Mucosa of descending colon (tissue), 3 donors: ENCODE measurements at regions not wholly inside any gene's neighbourhood (a gene's known extent, or its start where the extent isn't known, plus 50 kb on each side); places are given as distances from the start of the nearest gene placed in this dataset.

Source experiments
- ATAC-seq: fragments of 200-7000 bp; cut with Tn5 transposase; one replicate; pipeline ENCODE4 v1.9.1; 2020; ENCODE audit warnings: mild to moderate bottlenecking, moderate library complexity
- DNase-seq, 3 donors: peaks; one replicate each; pipeline ENCODE4 v3.0.0-alpha.2; 2020
- H3K36me3 ChIP-seq: fragments of 200-600 bp; one replicate; pipeline ENCODE4 v1.8.0; 2021; ENCODE audit warnings: low read depth, mild to moderate bottlenecking
- H3K4me1 ChIP-seq: fragments of 200-600 bp; one replicate; pipeline ENCODE4 v1.8.0; 2021; ENCODE audit warnings: low read depth, mild to moderate bottlenecking
- H3K4me3 ChIP-seq: fragments of 200-600 bp; one replicate; pipeline ENCODE4 v1.8.0; 2021; ENCODE audit warnings: mild to moderate bottlenecking
- H3K9me3 ChIP-seq: fragments of 200-600 bp; one replicate; pipeline ENCODE4 v1.8.0; 2021; ENCODE audit warnings: mild to moderate bottlenecking
- intact Hi-C, 2 donors: fragments of 100-400 bp; cut with DNase I in 1 of 2; cut with micrococcal nuclease in 1 of 2; formaldehyde crosslinking; loops; one replicate each; pipeline versions ENCODE4 v1.11.0 to v1.11.1; 2022; cut with DNase I, micrococcal nuclease
- TF ChIP-seq, protein P1 (sequence below): fragments of 200-600 bp; IDR thresholded peaks from one replicate; pipeline ENCODE4 v1.8.0; 2022; ENCODE audit warnings: antibody characterized with exemption, mild to moderate bottlenecking
- donor health status: DM: no; HTN: no; CAD: no; lungs with moderate emphysema.
- donor health status: DM: no; HTN: no; CAD: no.
- donor health status: DM: no; HTN: yes; CAD: no.

DNA sequence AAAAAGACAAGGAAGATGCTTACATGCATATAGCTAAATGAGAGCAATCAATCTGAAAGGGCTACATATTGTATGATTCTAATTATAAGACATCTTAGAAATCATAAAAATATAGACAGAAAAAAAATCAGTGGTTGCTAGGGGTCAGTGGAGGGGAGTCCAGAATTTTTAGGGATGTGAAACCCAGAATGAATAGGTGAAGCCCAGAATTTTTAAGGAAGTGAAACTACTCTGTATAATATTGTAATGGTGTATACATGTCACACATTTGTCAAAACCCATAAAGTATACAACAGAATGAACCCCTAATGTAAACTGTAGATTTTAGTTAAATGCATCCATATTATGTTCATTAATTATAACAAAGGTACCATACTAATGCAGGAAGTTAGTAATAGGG is 713.2 kb downstream of the FLRT2 start:
- intact Hi-C loops, result no loop called here
- no peak overlapping the region for H3K4me3 ChIP-seq
- H3K9me3 ChIP-seq, result peaks cover 7% of the 10 kb centered on the region
- ATAC-seq (no peak), DNase-seq (no peak)
- H3K36me3 ChIP-seq, result no peaks in the 10 kb centered on the region
- no peaks in the 10 kb centered on the region for H3K4me1 ChIP-seq
- TF ChIP-seq, protein P1, sequence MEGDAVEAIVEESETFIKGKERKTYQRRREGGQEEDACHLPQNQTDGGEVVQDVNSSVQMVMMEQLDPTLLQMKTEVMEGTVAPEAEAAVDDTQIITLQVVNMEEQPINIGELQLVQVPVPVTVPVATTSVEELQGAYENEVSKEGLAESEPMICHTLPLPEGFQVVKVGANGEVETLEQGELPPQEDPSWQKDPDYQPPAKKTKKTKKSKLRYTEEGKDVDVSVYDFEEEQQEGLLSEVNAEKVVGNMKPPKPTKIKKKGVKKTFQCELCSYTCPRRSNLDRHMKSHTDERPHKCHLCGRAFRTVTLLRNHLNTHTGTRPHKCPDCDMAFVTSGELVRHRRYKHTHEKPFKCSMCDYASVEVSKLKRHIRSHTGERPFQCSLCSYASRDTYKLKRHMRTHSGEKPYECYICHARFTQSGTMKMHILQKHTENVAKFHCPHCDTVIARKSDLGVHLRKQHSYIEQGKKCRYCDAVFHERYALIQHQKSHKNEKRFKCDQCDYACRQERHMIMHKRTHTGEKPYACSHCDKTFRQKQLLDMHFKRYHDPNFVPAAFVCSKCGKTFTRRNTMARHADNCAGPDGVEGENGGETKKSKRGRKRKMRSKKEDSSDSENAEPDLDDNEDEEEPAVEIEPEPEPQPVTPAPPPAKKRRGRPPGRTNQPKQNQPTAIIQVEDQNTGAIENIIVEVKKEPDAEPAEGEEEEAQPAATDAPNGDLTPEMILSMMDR, result no peak

DNA sequence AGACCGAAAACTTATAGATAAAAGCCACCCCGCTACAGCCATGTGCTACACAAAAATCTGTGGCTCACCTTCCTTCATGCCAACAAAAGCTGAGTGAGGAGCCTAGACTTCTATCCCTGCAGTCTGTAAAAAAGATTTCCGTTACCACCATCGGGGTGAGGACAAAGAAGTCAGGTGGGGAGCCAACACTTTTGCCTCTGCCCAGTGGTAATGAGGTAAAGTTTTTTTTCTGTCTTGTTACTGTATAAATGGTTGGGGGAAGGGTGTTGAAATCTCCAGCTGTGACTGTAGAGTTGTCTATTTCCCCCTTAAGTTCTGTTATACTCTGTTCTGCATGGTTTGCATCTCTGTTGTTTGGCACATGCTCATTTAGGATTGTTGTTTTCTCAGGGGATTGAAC is 707.8 kb downstream of the FLRT2 start:
- H3K4me3 ChIP-seq, result no peak overlapping the region
- no peak for DNase-seq
- H3K9me3 ChIP-seq, result peaks cover 23% of the 10 kb centered on the region
- no peaks in the 10 kb centered on the region for H3K36me3 ChIP-seq
- TF ChIP-seq, protein P1, result no peak
- no peak for ATAC-seq
- H3K4me1 ChIP-seq, result no peaks in the 10 kb centered on the region
- intact Hi-C loops, result no loop called here

DNA sequence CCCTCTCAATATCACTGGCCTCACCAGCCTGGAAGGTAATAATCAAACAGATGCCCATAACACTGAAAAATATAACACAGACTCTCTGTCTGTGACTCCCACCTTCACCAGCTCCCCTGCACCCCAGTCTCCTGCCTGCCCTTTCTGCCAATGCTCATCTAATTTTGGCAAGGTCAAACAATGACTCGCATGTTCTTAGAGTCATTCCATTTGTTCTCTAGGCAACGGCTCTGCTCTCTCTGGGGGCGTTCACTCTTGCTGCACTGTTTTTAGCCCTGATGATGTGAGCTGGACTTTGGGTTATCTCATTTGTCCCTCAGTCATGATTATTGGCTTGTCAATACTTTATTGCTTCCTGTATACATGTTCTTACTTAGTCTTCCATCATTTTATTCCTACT is 691.8 kb downstream of the FLRT2 start:
- Histone ChIP-seq H3K4me1 (no peaks in the 10 kb centered on the region), H3K4me3 (no peak overlapping the region), H3K9me3 (peaks cover 39% of the 10 kb centered on the region), H3K36me3 (no peaks in the 10 kb centered on the region)
- TF ChIP-seq, protein P1, result no peak
- intact Hi-C loops, result no loop called here
- ATAC-seq (no peak), DNase-seq (no peak)

DNA sequence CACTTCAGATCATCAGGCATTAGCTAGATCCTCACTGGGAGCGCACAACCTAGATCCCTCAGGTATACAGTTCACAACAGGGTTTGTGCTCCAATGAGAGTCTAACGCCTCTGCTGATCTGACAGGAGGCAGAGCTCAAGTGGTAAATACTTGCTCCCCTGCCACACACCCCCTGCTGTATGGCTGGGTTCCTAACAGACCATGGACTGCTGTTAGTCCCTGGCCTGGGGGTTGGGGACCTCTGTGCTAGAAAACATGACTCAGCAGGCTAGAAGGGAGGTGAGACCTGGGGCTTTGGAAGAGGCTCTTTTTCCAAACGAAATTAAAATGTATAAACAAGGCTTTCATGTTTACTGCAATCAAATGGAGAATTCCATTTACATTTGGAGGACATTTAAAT is 691.1 kb downstream of the FLRT2 start:
- H3K4me3 ChIP-seq, result no peak overlapping the region
- no peak for ATAC-seq
- no peaks in the 10 kb centered on the region for H3K4me1 ChIP-seq
- no peaks in the 10 kb centered on the region for H3K36me3 ChIP-seq
- peaks cover 39% of the 10 kb centered on the region for H3K9me3 ChIP-seq
- no peak for DNase-seq
- TF ChIP-seq, protein P1, result no peak
- intact Hi-C loops, result no loop called here

DNA sequence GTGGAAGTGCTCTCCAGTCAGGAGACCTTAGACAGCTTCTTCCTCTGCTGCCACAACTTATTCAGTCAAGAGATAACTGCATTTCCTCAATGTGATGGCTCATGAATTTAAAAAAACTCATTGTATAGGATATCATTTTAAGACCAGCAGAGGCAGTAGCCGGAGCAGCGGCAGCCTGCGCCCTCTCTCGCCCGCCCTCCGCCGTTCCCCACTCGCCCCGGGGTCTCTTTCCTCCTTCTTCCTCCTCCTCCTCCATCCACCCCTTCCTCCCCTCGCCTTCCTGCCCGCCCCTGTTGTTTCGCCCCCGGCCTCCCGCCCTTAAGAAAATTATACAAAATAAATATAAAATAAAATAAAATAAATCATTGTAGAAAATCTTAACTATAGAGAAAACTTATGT is 687.6 kb downstream of the FLRT2 start:
- ATAC-seq, result no peak
- no peaks in the 10 kb centered on the region for H3K36me3 ChIP-seq
- no peaks in the 10 kb centered on the region for H3K4me1 ChIP-seq
- H3K4me3 ChIP-seq, result no peak overlapping the region
- TF ChIP-seq, protein P1, result no peak
- intact Hi-C loops, result no loop called here
- peaks cover 32% of the 10 kb centered on the region for H3K9me3 ChIP-seq
- no peak for DNase-seq

DNA sequence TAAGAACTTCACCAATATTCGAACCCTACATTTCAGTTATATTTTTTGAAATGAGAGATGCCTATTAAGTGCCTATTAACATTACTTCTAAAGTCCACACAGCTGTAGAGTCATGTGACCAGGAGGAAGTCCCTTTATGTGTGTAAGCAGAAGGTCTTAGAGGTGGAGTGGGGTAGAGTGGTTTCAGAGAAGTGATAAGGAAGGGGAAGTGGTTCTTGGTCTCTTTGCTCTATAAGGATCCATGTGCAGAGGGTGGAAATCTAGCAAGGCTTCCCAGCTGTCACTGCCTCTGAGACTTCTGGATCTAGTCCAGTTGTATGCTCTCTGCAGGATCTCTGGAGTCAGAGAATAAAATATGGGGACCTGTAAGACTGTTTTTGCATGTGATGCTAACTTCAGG is 673.9 kb downstream of the FLRT2 start:
- intact Hi-C loops, result no loop called here
- Histone ChIP-seq H3K9me3 (peaks cover 26% of the 10 kb centered on the region), H3K36me3 (no peaks in the 10 kb centered on the region), H3K4me3 (no peak overlapping the region), H3K4me1 (no peaks in the 10 kb centered on the region)
- ATAC-seq, result no peak
- TF ChIP-seq, protein P1, result no peak
- DNase-seq, result no peak
